GM12865 (cell line): ENCODE measurements at regions not wholly inside any gene's neighbourhood (a gene's known extent, or its start where the extent isn't known, plus 50 kb on each side); places are given as distances from the start of the nearest gene placed in this dataset.

Source experiments
- DNase-seq: peaks from one replicate; pipeline ENCODE4 v3.0.0; 2010; ENCODE audit warnings: low read depth
- H3K4me3 ChIP-seq: 2 replicates; pipeline ENCODE4 v1.5.1; 2011; ENCODE audit warnings: mild to moderate bottlenecking, low read depth, low read length, control low read depth
- CTCF ChIP-seq: IDR thresholded peaks from 2 replicates; pipeline ENCODE4 v1.5.1; 2011; ENCODE audit warnings: low read length, control low read depth, low read depth, inconsistent platforms; ENCODE audit not compliant: insufficient read depth; ENCODE audit errors: missing control alignments

GRCh38 chr3:159263750-159264553, 462.1 kb downstream of the MFSD1 start:
- TF ChIP-seq CTCF: peak; percentile 55
- DNase-seq: peak; percentile 24
- no peak overlapping the region for H3K4me3 ChIP-seq

GRCh38 chr3:159265705-159266104, 463.9 kb downstream of the MFSD1 start:
- no peak for DNase-seq
- TF ChIP-seq CTCF: no peak
- no peak overlapping the region for H3K4me3 ChIP-seq

DNA sequence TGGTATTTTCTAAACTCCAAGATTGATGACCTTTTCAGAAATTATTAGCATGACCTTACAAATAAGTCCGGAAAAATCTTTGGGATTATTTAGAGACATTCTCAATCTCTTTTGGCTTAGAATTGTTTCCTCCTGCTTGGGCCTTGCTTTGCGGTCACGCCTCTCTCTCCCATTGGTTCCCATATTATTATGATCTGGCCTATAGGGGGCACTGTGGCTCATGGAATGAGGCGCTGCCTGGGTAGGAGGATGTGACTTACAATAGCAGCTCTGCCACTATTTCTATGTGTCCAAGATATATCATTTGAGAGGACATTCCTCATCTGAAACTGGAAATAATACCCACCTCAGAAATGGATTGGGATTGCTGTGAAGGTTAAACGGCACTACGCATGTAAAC, 464.9 kb downstream of the MFSD1 start:
- peak; percentile 34 for TF ChIP-seq CTCF
- DNase-seq: peak; percentile 48
- H3K4me3 ChIP-seq: no peak overlapping the region

- no peak for DNase-seq
- no peak for TF ChIP-seq CTCF
- H3K4me3 ChIP-seq: no peak overlapping the region
Measured at GRCh38 chr3:159271799-159272512, 470.1 kb downstream of the MFSD1 start.

DNA sequence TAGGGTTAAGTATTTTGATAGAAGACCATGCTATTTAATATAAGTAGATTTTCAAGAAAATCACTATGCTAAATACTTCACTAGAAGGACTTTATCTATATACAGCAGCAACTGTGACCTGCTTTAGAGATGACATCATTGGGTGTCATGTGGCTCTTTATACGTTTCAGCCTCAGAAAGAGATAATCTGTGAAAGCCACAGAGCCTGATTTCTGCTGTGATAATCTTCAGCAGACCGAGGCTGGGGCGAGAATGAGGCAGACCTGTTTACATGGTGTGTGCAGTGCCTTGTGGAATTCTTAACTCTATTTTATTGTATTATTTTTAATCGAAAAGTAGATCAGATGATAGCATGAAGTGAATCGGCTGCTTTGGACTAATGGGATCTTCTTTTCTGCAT, 471.2 kb downstream of the MFSD1 start:
- TF ChIP-seq CTCF: no peak
- H3K4me3 ChIP-seq: no peak overlapping the region
- DNase-seq: no peak

- DNase-seq: peak; percentile 41
Measured at GRCh38 chr3:159273608-159274007, 471.8 kb downstream of the MFSD1 start.

More at GRCh38 chr3:159273608-159274007, 471.8 kb downstream of the MFSD1 start:
- no peak overlapping the region for H3K4me3 ChIP-seq
- no peak for TF ChIP-seq CTCF
